GM12878 (cell line): ENCODE measurements at regions not wholly inside any gene's neighbourhood (a gene's known extent, or its start where the extent isn't known, plus 50 kb on each side); places are given as distances from the start of the nearest gene placed in this dataset.

Experiments used
- CREB1 ChIP-seq: IDR thresholded peaks from 2 replicates; pipeline ENCODE4 v1.6.1; 2012; ENCODE audit warnings: low read depth, mild to moderate bottlenecking, inconsistent platforms
- RAD21 ChIP-seq: IDR thresholded peaks from 2 replicates; pipeline ENCODE4 v1.6.1; 2011; ENCODE audit warnings: mild to moderate bottlenecking, low read depth, low read length, moderate library complexity; ENCODE audit not compliant: insufficient read depth
- TF ChIP-seq, protein P1 (sequence below): IDR thresholded peaks from 2 replicates; pipeline ENCODE4 v1.6.1; 2012; ENCODE audit warnings: low read depth, low read length, improper control_type of control experiment

- TF ChIP-seq CREB1: no peak
- no peak for TF ChIP-seq RAD21
- TF ChIP-seq, protein P1, sequence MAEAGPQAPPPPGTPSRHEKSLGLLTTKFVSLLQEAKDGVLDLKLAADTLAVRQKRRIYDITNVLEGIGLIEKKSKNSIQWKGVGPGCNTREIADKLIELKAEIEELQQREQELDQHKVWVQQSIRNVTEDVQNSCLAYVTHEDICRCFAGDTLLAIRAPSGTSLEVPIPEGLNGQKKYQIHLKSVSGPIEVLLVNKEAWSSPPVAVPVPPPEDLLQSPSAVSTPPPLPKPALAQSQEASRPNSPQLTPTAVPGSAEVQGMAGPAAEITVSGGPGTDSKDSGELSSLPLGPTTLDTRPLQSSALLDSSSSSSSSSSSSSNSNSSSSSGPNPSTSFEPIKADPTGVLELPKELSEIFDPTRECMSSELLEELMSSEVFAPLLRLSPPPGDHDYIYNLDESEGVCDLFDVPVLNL: no peak
Measured at GRCh38 chr5:58381566-58381965, 78.3 kb downstream of the PLK2 start.
